ENCODE measurements at regions not wholly inside any gene's neighbourhood (a gene's known extent, or its start where the extent isn't known, plus 50 kb on each side); places are given as distances from the start of the nearest gene placed in this dataset.

- DNase-seq: no peak
These were observed 89.0 kb downstream of the EFNB1 start for GRCh38 chrX:68917799-68918198.

GRCh38 chrX:68916891-68917290 lies 88.1 kb downstream of the EFNB1 start:
- no peak for DNase-seq

GRCh38 chrX:68915778-68916177 lies 87.0 kb downstream of the EFNB1 start:
- no peak for DNase-seq

- no peak for DNase-seq
These were observed 85.7 kb downstream of the EFNB1 start for GRCh38 chrX:68914479-68914946.

GRCh38 chrX:68913249-68913547 lies 84.4 kb downstream of the EFNB1 start:
- no peak for DNase-seq

GRCh38 chrX:68912113-68912512 lies 83.3 kb downstream of the EFNB1 start:
- DNase-seq: no peak

GRCh38 chrX:68910731-68911428 lies 82.1 kb downstream of the EFNB1 start:
- DNase-seq: no peak

GRCh38 chrX:68909945-68910344 lies 81.1 kb downstream of the EFNB1 start:
- no peak for DNase-seq

- DNase-seq: no peak
These were observed 79.2 kb downstream of the EFNB1 start for GRCh38 chrX:68908071-68908470.

GRCh38 chrX:68902706-68903504 lies 74.1 kb downstream of the EFNB1 start:
- no peak for DNase-seq

GRCh38 chrX:68901519-68901918 lies 72.7 kb downstream of the EFNB1 start:
- DNase-seq: no peak

- no peak for DNase-seq
These were observed 69.8 kb downstream of the EFNB1 start for GRCh38 chrX:68898598-68898997.

GRCh38 chrX:68897118-68897945 lies 68.5 kb downstream of the EFNB1 start:
- no peak for DNase-seq

- DNase-seq: no peak
These were observed 67.8 kb downstream of the EFNB1 start for GRCh38 chrX:68896581-68896980.

GRCh38 chrX:68895778-68896177 lies 67.0 kb downstream of the EFNB1 start:
- DNase-seq: no peak

GRCh38 chrX:68895341-68895755 lies 66.5 kb downstream of the EFNB1 start:
- DNase-seq: no peak

- no peak for DNase-seq
These were observed 65.9 kb downstream of the EFNB1 start for GRCh38 chrX:68894513-68895340.

- DNase-seq: no peak
These were observed 65.3 kb downstream of the EFNB1 start for GRCh38 chrX:68894142-68894512.

GRCh38 chrX:68892651-68893050 lies 63.8 kb downstream of the EFNB1 start:
- DNase-seq: no peak

- DNase-seq: no peak
These were observed 63.3 kb downstream of the EFNB1 start for GRCh38 chrX:68892134-68892533.

Data from SW 1271 (cell line).